Upper lobe of left lung (tissue), 4 donors: ENCODE measurements at regions not wholly inside any gene's neighbourhood (a gene's known extent, or its start where the extent isn't known, plus 50 kb on each side); places are given as distances from the start of the nearest gene placed in this dataset.

Experiments
- CTCF ChIP-seq, 6 experiments: fragments of 450-650 bp in 4 of 6; fragments of 200-600 bp in 2 of 6; sonication (generic) in 2 of 6; IDR thresholded peaks; one replicate each; pipeline ENCODE4 v1.5.1; 2016 to 2019; ENCODE audit warnings: antibody characterized with exemption in 6 of 6
- POLR2AphosphoS5 ChIP-seq, 2 donors: sonication (generic); formaldehyde crosslinking; IDR thresholded peaks; one replicate each; pipeline ENCODE4 v1.5.1; 2017; ENCODE audit warnings: antibody characterized with exemption in 2 of 2

GRCh38 chr16:86858501-86858900 lies 280.2 kb downstream of the FOXL1 start:
- no peak for TF ChIP-seq POLR2AphosphoS5 (IDR thresholded peaks at IDR 0.05)
- no peak for TF ChIP-seq CTCF (IDR thresholded peaks at IDR 0.05)
